GM19035 (cell line): ENCODE measurements at regions not wholly inside any gene's neighbourhood (a gene's known extent, or its start where the extent isn't known, plus 50 kb on each side); places are given as distances from the start of the nearest gene placed in this dataset.

Source experiments
- ATAC-seq: cut with Tn5 transposase; IDR thresholded peaks from one replicate; pipeline ENCODE4 v1.9.1; 2021; ENCODE audit not compliant: unreplicated experiment

DNA sequence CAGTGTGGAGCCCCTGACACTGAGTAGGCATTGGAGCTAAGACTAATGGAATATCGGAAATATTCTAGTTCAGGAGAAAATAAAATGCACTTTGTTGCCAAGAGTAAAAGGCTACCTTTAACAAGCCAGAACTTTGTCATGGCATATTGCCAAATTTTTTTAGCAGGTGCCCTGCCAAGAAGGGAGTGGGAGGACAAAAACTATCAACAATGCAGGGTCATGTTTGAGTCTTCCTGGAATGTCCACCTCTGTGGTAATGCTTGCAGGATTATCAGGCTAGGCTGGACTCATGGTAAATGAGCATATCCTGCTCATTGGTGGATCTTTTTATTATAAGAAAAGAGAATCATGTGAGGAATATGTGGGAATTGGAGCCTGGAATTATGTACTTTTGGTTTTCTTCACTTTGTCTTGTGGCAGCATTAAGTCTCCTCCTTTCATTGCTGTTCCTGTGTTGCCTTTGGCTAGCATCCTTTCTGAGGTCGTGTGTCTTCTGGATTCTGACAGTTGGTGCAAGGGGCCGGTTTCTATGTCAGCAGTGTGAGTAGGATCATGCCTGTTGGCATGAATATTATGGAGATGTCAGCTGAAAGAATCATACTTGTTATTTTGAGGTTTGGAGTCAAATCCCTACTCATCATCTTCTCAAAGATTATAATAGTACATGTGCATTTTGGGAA, 122.9 kb upstream of the SPRY2 start:
- ATAC-seq, result no peak

DNA sequence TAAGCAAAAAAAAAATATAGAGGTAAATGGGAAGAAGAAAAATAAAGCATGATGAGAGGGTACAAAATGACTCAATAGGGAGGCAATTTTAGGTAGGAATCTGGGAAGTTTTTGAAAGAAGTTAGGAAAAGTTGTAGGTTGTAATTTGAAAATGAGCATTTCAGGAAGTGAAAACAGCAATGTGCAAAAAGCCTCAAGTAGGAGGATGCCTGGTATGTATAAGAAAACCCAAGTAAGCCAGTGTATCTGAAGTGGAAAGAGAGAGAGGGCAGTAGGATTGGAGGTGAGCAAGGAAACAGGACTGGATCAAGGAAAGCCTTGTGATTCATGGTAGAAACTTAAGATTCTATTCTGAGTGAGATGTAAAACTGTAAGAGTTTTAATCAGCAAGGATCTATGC, 121.6 kb upstream of the SPRY2 start:
- ATAC-seq, result no peak

DNA sequence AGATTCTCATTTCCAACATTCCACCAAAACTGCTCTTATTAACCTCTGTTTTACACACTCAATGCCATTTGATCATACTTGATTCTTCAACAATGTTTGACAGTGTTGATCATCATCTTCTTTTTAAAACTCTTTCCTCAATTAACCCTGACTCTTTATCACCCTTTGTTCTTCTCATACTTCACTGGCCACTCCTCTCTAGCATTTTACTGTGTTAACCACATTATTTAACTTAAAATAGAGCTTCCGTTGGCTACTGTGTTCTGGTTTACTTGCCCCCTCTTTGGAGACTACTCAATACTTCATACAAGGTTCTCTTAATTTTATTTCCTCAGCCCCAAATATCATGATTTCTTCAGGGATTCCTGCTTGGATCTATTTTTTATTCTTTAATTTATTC, 121.1 kb upstream of the SPRY2 start:
- ATAC-seq, result no peak

DNA sequence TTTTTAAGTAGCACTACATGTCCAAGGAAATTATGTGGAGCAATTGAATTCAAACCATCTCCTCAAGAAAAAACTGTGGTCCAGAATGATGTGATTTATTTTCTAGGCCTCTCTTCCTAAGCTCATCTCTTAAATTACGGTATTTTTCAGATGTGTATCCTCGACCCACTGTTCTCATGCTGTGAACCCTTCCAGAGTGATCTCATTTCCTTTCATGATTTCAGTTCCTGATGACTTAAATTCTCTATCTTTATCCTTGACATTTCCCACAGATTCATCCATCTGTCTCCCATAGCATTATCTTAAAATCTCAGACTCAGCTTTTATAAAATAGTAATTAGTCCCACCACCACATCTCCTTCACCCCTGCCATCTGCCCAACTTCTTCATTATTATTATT, 117.6 kb upstream of the SPRY2 start:
- ATAC-seq, result no peak

DNA sequence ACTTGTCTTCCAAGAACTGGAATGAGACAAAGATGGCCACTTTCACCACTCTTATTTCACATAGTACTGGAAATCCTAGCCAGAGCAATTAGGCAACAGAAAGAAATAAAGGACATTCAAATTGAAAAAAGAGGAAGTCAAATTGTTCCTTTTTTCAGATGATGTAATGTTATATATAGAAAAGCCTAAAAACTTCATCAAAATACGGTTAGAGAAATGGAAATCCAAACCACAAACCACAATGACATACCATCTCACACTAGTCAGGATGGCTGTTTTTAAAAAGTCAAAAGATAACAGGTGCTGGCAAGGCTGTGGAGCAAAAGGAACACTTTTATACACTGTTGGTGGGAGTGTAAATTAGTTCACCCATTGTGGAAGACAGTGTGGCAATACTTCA, 113.3 kb upstream of the SPRY2 start:
- ATAC-seq, result peak; percentile 87

DNA sequence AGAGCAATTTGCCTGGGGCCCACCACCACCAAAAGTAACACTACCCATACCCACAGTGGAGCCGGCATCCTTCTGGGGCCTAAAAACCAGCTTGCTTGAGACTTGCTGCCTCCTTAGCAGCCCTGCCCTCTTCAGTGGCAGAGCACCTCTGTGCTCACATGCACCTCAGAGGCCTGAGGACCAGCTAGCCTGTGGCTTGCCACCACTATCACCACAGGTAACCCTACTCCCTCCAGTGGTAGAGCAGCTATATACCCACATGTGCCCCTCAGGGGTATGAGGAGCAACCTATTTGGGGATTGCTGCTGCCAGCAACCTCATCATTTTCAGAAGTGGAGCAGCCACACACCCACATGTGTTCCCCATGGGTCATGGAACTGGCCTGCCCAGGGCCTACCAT, 111.4 kb upstream of the SPRY2 start:
- ATAC-seq, result no peak

DNA sequence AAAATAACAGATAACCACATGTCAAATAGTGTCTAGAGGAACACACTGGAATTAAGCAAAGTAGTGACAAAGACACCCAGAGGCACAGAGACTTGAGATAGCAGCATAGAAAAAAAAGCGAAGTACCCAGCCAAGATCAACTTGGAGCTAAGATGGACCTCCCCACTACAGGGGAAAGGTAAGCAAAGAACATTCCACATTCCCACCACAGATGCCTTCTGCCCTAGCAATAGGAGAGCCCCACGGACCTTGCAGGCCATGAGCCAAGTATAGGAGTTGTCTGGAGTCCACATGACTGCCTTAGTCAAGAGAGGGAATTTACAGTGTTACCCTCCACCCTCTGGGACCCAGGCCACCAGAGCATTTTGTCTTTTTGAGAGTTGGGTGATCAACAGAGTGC, 110.7 kb upstream of the SPRY2 start:
- ATAC-seq, result no peak

DNA sequence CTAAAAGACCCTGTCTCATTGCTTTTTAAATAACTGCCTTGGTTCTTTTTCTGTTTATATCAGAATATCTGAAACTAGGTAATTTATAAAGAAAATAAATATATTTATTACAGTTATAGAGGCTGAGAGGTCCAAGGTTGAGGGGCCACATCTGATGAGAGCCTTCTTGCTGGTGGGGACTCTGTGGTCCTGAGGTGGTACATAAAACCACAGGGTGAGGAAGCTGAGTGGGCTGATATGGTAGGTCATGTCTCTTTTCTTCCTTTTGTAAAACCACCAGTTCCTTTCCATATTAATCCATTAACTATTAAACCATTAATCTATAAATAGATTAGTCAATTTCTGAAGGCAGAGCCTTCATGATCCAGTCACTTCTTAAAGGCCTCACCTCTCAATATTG, 109.5 kb upstream of the SPRY2 start:
- no peak for ATAC-seq

DNA sequence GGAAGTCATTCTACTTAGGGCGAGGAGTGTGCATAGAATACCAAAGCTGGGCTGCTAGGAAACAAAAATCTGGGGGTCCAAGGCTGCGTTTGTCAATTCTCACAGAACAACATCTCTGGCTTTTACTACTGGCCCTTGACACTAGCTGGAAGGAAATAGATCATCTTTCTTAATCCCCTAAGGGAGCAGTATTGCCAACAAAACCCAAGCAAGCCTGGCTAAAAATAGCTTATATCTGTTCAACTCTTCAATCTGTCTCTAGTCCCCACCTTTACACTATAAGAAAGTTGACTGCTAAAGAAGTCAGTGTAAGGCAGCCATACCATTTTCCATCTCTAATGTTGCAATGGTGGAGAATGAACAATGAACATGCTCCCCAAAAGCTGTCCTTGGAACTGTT, 107.8 kb upstream of the SPRY2 start:
- no peak for ATAC-seq

DNA sequence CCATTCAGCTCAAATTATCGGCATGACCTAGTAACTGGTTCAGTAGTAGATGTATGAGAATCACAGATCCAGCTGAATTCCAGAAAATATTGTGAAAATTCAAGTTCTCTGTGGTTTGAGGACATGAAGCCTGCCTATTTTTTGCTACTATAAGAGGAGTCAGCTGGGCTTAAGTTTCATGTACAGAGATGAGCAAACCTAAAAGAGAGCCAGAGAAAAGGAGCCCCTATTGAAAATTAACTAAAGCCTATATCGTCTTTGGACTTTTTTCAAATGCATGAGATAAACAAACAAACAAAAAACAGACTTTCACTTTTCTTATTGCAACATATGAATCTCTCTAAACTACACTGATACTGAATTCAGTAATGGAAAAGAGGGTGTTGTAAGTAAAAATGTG, 106.8 kb upstream of the SPRY2 start:
- no peak for ATAC-seq

DNA sequence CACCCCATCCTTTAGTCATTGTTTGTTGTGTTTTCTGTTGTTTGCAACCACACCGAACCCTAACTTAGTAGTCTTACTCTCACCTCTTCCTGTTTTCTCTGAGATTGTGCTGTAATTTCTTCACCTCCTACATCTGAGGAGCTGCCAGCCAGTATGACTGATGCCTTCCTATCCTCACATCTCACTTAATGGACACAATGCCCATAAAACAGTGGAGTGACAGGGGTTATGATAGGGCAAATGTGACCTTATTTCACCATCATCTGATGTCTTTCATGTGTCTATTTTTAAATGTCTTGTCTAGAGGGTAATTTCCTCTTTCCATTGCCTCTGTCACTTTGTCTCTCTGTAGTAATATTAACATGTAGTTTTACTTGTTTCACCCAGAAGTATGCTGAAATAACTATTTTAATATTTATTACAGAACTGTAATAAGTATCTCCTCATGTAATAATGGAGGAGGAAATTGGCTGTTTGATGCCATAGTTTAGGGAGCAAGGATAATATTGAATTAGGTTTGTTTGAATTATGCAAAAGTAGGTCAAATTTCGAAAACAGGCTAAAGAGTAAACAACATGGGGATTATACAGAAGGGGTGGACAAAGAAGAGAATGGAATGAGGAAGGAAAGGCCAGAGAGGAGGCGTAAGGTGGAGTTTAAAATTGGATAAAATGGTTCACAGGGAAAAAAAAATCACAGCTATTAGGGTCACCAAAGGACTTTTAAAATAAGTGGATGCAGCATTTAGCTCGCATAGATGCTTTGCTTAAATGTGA, 103.5 kb upstream of the SPRY2 start:
- no peak for ATAC-seq

DNA sequence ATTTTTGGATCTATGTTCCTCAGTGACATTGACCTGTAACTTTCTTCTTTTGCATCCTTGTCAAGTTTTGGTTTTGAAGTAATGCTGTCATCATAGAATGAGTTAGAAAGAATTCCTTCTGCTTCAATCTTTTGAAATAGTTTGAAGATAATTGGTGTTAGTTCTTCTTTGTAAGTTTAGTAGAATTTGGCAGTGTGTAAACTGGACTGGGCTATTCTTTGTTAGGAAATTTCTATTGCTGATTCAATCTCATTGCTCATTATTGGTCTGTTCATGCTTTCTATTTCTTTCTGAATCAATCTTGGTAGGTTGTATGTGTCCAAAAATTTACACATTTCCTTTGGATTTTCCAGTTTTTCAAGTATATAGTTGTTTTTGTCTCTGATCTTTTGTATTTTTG, 101.7 kb upstream of the SPRY2 start:
- no peak for ATAC-seq

DNA sequence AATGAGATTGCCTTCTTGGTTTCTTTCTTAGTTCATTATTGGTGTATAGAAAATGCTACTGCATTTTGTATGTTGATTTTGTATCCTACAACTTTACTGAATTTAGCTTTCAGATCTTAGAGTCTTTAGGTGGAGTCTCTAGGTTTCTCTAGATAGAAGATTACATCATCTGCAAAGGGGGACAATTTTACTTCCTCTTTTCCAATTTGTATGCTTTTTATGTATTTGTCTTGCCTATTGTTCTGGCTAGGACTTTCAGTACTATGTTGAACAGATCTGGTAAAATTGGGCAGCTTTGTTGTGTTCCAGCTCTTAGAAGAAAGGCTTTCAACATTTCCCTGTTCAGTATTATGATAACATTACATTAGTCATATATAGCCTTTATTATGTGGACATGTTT, 101.0 kb upstream of the SPRY2 start:
- ATAC-seq, result no peak

DNA sequence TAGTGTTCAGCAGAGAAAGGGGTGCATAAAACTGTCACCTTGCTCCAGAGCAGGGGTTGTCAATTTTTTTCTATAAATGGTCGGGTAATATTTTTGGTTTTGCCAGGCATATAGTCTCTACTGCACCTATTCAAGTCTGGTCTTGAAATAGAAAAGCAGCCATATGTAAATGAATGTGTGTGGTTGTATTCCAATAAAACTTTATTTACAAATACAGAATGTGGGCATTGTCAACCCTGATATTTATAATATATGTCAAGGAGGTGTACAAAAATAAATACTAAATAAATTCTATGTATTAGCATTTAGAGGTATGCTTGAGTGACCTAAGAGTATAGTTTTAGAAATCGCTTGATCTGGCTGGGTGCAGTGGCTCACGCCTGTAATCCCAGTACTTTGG, 97.6 kb upstream of the SPRY2 start:
- no peak for ATAC-seq

DNA sequence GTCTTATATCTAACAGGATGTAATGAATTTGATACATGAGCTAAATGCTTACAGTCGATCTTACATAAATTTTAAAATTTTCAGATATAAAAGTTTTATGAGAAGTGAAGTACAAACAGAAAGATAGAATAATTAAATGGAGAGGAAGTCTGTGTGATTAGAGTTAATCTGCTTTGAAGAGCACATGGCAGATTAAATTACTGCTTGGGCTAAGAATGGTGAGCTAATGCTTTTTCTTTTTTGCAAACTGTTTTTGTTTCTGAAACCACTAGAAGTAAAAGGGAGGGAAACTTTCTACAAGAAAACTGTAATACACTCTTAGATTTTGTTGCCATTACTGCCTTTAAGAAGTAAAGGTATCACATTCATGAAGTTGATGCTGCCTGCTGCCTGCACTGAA, 96.3 kb upstream of the SPRY2 start:
- ATAC-seq, result no peak

DNA sequence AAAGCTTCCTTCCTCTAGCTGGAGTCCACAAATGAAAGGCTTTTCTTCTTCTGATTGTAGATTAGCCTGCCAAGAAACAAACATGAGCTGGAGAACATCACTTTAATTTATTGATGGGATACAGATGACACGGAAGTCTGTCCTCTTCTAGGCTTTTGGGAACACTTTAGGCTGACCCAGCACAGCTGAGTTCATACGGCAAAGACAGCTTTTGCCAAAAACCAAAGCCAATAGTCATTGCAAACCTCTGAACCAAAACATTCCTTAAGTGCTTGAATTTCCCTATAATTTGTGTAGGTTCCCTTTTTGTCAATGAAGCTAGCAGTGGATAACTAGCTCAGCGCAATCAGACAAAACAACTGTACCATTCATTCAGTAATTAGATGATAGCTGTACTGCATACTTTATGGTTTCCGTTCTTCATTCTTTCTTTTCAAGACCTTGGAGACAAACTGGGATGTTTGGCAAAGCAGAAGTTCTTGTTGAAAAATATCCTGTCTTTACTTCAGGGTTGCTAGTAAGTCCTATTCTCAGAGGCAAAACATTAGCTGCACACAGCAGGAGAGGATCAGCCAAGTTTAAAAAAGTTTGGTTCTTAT, 95.7 kb upstream of the SPRY2 start:
- no peak for ATAC-seq

DNA sequence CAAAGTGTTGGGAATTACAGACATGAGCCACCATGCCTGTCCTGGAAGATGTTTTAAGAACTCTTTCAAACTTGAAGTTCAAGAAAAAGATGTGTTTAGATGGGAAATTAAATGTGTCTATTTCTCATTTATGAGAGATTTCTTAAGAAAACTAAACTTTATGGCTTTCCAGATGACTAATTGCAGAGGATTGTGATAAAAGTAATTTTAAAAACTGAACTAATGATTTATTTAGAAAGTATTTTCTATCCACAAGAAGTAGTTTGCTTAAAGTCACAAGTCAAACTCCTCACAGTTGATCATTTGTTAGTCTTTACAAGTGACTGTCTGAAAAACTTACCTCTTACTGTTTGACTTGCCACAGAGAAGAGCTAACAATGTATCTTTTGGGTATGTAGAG, 89.6 kb upstream of the SPRY2 start:
- ATAC-seq, result no peak

DNA sequence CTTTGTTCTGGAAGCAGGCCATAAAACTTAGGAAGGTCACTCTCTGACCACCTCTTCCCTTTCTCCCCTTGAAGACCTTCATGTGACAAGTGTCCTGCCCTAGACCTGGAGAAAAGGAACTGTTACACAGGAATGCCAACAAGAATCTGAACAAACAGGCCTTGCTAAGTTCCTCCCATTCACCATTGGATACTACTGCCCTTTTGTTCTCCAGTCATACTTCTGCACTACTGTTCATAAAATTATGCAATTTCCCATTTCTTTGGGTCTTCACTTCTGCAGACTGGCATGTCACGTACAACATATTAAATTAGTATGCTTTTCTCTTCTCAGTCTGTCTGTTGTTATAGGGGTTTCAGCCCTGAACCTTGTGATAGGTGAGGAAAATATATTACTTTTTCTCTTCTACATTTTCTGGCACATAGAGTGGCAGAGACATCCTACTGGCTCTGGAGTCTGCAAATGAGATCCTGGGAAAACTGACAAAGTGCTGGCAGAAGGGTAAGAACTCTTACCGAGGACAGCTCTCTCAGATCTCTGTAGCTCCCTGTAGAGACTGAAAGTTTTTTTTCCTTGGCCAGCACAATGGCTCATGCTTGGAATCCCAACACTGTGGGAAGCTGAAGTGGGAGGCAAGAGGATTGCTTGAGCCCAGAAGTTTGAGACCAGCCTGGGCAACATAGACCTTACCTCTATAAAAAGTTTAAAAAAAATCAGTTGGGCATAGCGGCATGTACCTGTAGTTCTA, 87.6 kb upstream of the SPRY2 start:
- ATAC-seq, result no peak

DNA sequence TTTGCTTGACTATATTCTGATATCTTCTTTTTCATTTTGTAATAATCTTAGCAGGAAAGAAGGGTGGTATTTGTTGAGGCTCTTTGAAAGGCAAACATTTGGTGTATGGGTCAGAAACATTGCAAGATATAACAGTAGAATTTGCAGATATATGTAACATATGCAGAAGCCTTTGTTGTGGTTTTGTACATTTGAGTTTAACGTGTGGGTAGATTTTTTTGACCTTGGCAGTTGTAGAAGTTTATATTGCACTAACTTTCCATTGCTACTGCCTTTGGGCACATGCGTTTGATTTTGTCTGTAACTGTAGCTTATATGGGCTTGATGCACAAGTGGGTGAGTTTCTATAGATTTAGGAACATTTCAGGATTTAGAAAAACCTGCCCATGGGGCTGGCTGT, 78.5 kb upstream of the SPRY2 start:
- no peak for ATAC-seq

DNA sequence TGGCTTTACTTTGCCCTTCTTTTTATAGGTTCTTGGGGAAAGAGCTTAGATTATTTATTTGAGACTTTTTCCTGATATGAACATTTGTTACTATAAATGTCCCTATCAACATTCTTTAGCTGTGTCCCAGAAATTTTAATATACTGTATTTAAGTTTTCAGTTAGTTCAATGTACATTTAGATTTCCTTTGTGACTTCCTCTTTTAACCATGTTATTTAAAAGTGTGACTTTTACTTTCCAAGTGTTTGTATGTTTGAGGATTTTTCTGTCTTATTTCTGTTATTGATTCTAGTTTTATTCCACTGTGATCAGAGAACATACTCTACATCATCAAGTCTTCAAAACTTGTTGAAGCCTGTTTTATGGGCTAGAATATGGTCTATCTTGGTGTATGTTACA, 72.7 kb upstream of the SPRY2 start:
- no peak for ATAC-seq

DNA sequence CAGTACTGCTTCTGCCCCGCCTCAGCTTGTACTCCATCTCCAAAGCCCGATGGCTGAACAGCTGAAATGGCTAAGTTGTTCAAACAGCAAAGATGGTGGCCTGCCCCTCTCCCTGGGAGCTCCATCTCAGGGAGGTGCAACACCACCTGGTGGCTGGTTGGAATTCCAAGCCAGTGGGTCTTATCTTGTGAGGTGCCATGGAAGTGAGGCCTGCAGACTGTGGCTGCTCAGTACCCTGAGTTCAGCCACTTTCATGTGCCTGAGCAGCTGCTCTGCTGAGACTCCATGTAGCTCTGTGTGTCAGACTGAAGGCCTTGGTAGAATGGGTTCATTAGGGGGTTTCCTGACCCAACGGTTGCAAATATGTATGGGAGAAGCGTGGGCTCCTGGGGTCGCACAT, 67.3 kb upstream of the SPRY2 start:
- ATAC-seq, result no peak
